GM12878 (cell line): ENCODE measurements at regions not wholly inside any gene's neighbourhood (a gene's known extent, or its start where the extent isn't known, plus 50 kb on each side); places are given as distances from the start of the nearest gene placed in this dataset.
A peak's percentile ranks its signal among the peaks of the same experiment; 100 is the strongest.

Experiments
- ATAC-seq: fragments of 200-7000 bp; cut with Tn5 transposase; 3 replicates; pipeline ENCODE4 v1.9.1; 2020; ENCODE audit warnings: mild to moderate bottlenecking, moderate library complexity
- BruUV-seq: library from RNA; stranded (reverse); fragments of 400-500 nt; replicated peaks from 2 replicates; lab custom pipeline; 2021; lab: Mats Ljungman, UMichigan
- CTCF ChIA-PET: fragments of 300-600 bp; sonication (Branson Sonifier 250); formaldehyde crosslinking; extraction: SDS; loops from one replicate; lab custom pipeline; 2021; ENCODE audit warnings: inconsistent platforms; lab: Yijun Ruan, JAX
- POLR2A ChIA-PET: fragments of 350-600 bp; formaldehyde crosslinking; extraction: SDS; loops from one replicate; lab custom pipeline; 2021; ENCODE audit warnings: inconsistent platforms; lab: Charles Lee
- RAD21 ChIA-PET: fragments of 300-600 bp; sonication (Branson Sonifier 250); formaldehyde crosslinking; loops from one replicate; lab custom pipeline; 2023; ENCODE audit warnings: antibody characterized with exemption; ENCODE audit not compliant: unreplicated experiment; lab: Charles Lee
- SMC1A ChIA-PET: fragments of 300-600 bp; sonication (Branson Sonifier 250); formaldehyde crosslinking; loops from one replicate; lab custom pipeline; 2023; ENCODE audit not compliant: unreplicated experiment, uncharacterized antibody; lab: Charles Lee
- DNase-seq: peaks from one replicate; pipeline ENCODE4 v3.0.0-alpha.2; 2011; ENCODE audit warnings: low read depth, low spot score
- FAIRE-seq: peaks from 3 replicates; lab custom pipeline; 2011; peaks lifted over from hg19 to GRCh38; lab: Jason Lieb, UNC
- H2AFZ ChIP-seq: 2 replicates; pipeline ENCODE4 v1.6.0; 2011; ENCODE audit warnings: low read depth, low read length, control low read depth; ENCODE audit not compliant: control insufficient read depth
- H3K27ac ChIP-seq: 2 replicates; pipeline ENCODE4 v1.5.1; 2011; ENCODE audit warnings: control low read depth; ENCODE audit not compliant: control insufficient read depth, insufficient read depth
- H3K27me3 ChIP-seq, 2 experiments: replicated peaks in 1 of 2; 2 replicates each; pipeline versions ENCODE4 v1.6.0 to v1.6.1; 2011; ENCODE audit warnings: low read length in 1 of 2; ENCODE audit not compliant: control insufficient read depth in 2 of 2, insufficient read depth in 2 of 2
- H3K36me3 ChIP-seq, 2 experiments: 2 replicates each; pipeline ENCODE4 v1.5.1; 2011; ENCODE audit warnings: low read length in 1 of 2; ENCODE audit not compliant: control insufficient read depth in 2 of 2, insufficient read depth in 2 of 2
- H3K4me1 ChIP-seq: 2 replicates; pipeline ENCODE4 v1.6.1; 2011; ENCODE audit warnings: mild to moderate bottlenecking, low read length, moderate library complexity, mixed read lengths; ENCODE audit not compliant: control insufficient read depth, insufficient read depth
- H3K4me2 ChIP-seq: 2 replicates; pipeline ENCODE4 v1.6.0; 2011; ENCODE audit warnings: control low read depth; ENCODE audit not compliant: control insufficient read depth, insufficient read depth
- H3K4me3 ChIP-seq: fragments of 200-600 bp; sonication (generic); 2 replicates; pipeline ENCODE4 v1.5.1; 2016
- H3K79me2 ChIP-seq: 2 replicates; pipeline ENCODE4 v1.6.0; 2011; ENCODE audit warnings: low read length; ENCODE audit not compliant: control insufficient read depth, insufficient read depth
- H3K9ac ChIP-seq: 2 replicates; pipeline ENCODE4 v1.8.0; 2011; ENCODE audit warnings: low read length, control low read depth, mixed read lengths; ENCODE audit not compliant: control insufficient read depth, insufficient read depth
- H3K9me3 ChIP-seq: replicated peaks from 3 replicates; pipeline ENCODE4 v1.5.1; 2011; ENCODE audit warnings: mild to moderate bottlenecking, low read length; ENCODE audit not compliant: control insufficient read depth, insufficient read depth
- H4K20me1 ChIP-seq: 2 replicates; pipeline ENCODE4 v1.6.0; 2011; ENCODE audit not compliant: control insufficient read depth, insufficient read depth
- CBX5 ChIP-seq: sonication (generic); IDR thresholded peaks from 2 replicates; pipeline ENCODE4 v1.6.1; 2016; ENCODE audit warnings: low read depth, moderate library complexity, mild to moderate bottlenecking, inconsistent platforms
- CEBPB ChIP-seq, 2 experiments: fragments of 150-350 bp in 1 of 2; IDR thresholded peaks; 2 replicates each; pipeline ENCODE4 v1.6.1; 2012 to 2014; ENCODE audit warnings: low read depth in 2 of 2, low read length in 2 of 2, borderline replicate concordance in 1 of 2, inconsistent platforms in 1 of 2
- EED ChIP-seq: sonication (generic); IDR thresholded peaks from 2 replicates; pipeline ENCODE4 v1.6.1; 2016; ENCODE audit warnings: antibody characterized with exemption, low read depth
- EGR1 ChIP-seq, 2 experiments: IDR thresholded peaks; 1 replicate in 1 of 2; 2 replicates in 1 of 2; pipeline ENCODE4 v1.6.1; 2011 to 2012; ENCODE audit warnings: low read depth in 2 of 2, low read length in 2 of 2, borderline replicate concordance in 1 of 2, mild to moderate bottlenecking in 1 of 2, moderate library complexity in 1 of 2
- FOS ChIP-seq: IDR thresholded peaks from 3 replicates; pipeline ENCODE4 v1.6.1; 2011; ENCODE audit warnings: borderline replicate concordance; ENCODE audit not compliant: insufficient read length; ENCODE audit errors: extremely low read depth
- FOXK2 ChIP-seq: fragments of 450-650 bp; IDR thresholded peaks from 2 replicates; pipeline ENCODE4 v1.6.1; 2017; ENCODE audit warnings: mild to moderate bottlenecking, moderate library complexity
- IKZF2 ChIP-seq, 2 experiments: fragments of 450-650 bp; IDR thresholded peaks; 2 replicates each; pipeline ENCODE4 v1.6.1; 2017; ENCODE audit warnings: mild to moderate bottlenecking in 2 of 2, moderate library complexity in 2 of 2
- IRF5 ChIP-seq: fragments of 450-650 bp; IDR thresholded peaks from 2 replicates; pipeline ENCODE4 v1.6.1; 2017; ENCODE audit warnings: borderline replicate concordance
- JUNB ChIP-seq: IDR thresholded peaks from 2 replicates; pipeline ENCODE4 v1.6.1; 2016; ENCODE audit warnings: antibody characterized with exemption, mild to moderate bottlenecking
- SRF ChIP-seq, 2 experiments: IDR thresholded peaks; 2 replicates each; pipeline ENCODE4 v1.6.1; 2011; ENCODE audit warnings: low read depth in 2 of 2, low read length in 2 of 2, mild to moderate bottlenecking in 1 of 2, moderate library complexity in 1 of 2
- TARDBP ChIP-seq: IDR thresholded peaks from 2 replicates; pipeline ENCODE4 v1.6.1; 2016; ENCODE audit warnings: borderline replicate concordance
- ZBTB33 ChIP-seq: fragments of 450-650 bp; IDR thresholded peaks from 2 replicates; pipeline ENCODE4 v1.6.1; 2017; ENCODE audit warnings: mild to moderate bottlenecking
- ZNF207 ChIP-seq: fragments of 450-650 bp; IDR thresholded peaks from 2 replicates; pipeline ENCODE4 v1.6.1; 2014; ENCODE audit warnings: antibody characterized with exemption, mild to moderate bottlenecking, borderline replicate concordance
- WGBS: methylation state at CpG from one replicate; pipeline ENCODE4 v1.1.6; 2016; ENCODE audit warnings: low lambda C conversion rate; ENCODE audit not compliant: insufficient replicate concordance, insufficient coverage; ENCODE audit errors: missing lambda C conversion rate; 5-methylcytosine and 5-hydroxymethylcytosine counted together
- in situ Hi-C: fragments of 300-500 bp; cut with MboI; formaldehyde crosslinking; loops from 9 replicates; pipeline ENCODE4 v1.14.3; 2018; ENCODE audit warnings: mixed read lengths
- intact Hi-C: fragments of 100-400 bp; cut with micrococcal nuclease; formaldehyde crosslinking; loops from one replicate; pipeline ENCODE4 v1.14.2; 2022; ENCODE audit not compliant: unreplicated experiment

GRCh38 chr10:4067531-4067930, 282.5 kb upstream of the KLF6 start:
- no peak for DNase-seq
- Histone ChIP-seq H3K9me3 (no peaks in the 10 kb centered on the region), H4K20me1 (no peaks in the 10 kb centered on the region), H3K9ac (no peak overlapping the region), H3K27ac (no peak overlapping the region), H3K27me3 (no peaks in the 10 kb centered on the region), H2AFZ (no peak overlapping the region), H3K36me3 (no peaks in the 10 kb centered on the region), H3K79me2 (no peaks in the 10 kb centered on the region), H3K4me1 (peaks cover 3% of the 10 kb centered on the region), H3K4me3 (no peak overlapping the region), H3K4me2 (no peak overlapping the region)
- WGBS, result 6% methylated on average over 5 of the region's 5 CpGs
- TF ChIP-seq IKZF2 (IDR thresholded peaks at IDR 0.05) (peak in 1 of 2 experiments; percentile 24; a peak in 2 of 4 replicates), ZNF207 (no peak)
- POLR2A ChIA-PET, result no interaction called here
- peak; percentile 59 for ATAC-seq
- FAIRE-seq, result no peak
- SMC1A ChIA-PET, result interaction anchor here (1.3 kb wide), 1 partner anchor 12 kb away, joined by 4 read pairs; no protein-coding TSS in a partner anchor
- CTCF ChIA-PET, result no interaction called here
- intact Hi-C loops, result no loop called here
- RAD21 ChIA-PET, result no interaction called here
- in situ Hi-C loops, result no loop called here
- BruUV-seq, result no TSS peak

- in situ Hi-C loops (no loop called here), intact Hi-C loops (no loop called here)
- Histone ChIP-seq H3K79me2 (no peaks in the 10 kb centered on the region), H3K9ac (no peak overlapping the region), H3K27ac (no peak overlapping the region), H3K9me3 (no peaks in the 10 kb centered on the region), H3K4me2 (no peak overlapping the region), H3K36me3 (no peaks in the 10 kb centered on the region), H2AFZ (no peak overlapping the region), H4K20me1 (no peaks in the 10 kb centered on the region), H3K4me1 (peaks cover 3% of the 10 kb centered on the region), H3K27me3 (no peaks in the 10 kb centered on the region), H3K4me3 (no peak overlapping the region)
- FAIRE-seq (no peak), DNase-seq (no peak), ATAC-seq (no peak; the same call in 2 of the 3 replicates)
- ChIA-PET SMC1A (interaction anchor here (0.6 to 1.9 kb wide), 3 partner anchors 13 to 105 kb away, joined by 4 to 5 read pairs (median 4); no protein-coding TSS in a partner anchor), CTCF (no interaction called here), RAD21 (no interaction called here), POLR2A (no interaction called here)
- no TSS peak for BruUV-seq
- 8% methylated on average over 4 of the region's 4 CpGs for WGBS
- TF ChIP-seq ZBTB33 (no peak), EED (no peak), FOXK2 (no peak), SRF (IDR thresholded peaks at IDR 0.05; ENCODE audit: low read depth in 2 of 2, low read length in 2 of 2) (no peak), JUNB (no peak), IRF5 (no peak), CBX5 (no peak), FOS (no peak), TARDBP (no peak), CEBPB (IDR thresholded peaks at IDR 0.05; ENCODE audit: borderline replicate concordance in 1 of 2, low read depth in 2 of 2, low read length in 2 of 2) (no peak), EGR1 (IDR thresholded peaks at IDR 0.05; ENCODE audit: borderline replicate concordance in 1 of 2, low read depth in 2 of 2, low read length in 2 of 2) (no peak)
Measured at GRCh38 chr10:4066581-4067390, 281.8 kb upstream of the KLF6 start.
